Femur (tissue), 1 donor: ENCODE measurements at regions not wholly inside any gene's neighbourhood (a gene's known extent, or its start where the extent isn't known, plus 50 kb on each side); places are given as distances from the start of the nearest gene placed in this dataset.
A peak's percentile ranks its signal among the peaks of the same experiment; 100 is the strongest.
"Not testable (repeated sequence)": the region's sequence is repeated elsewhere in the genome, so short reads cannot be mapped to it uniquely, and the experiment has no call there.

ENCODE experiments used
- DNase-seq: peaks from one replicate; pipeline ENCODE4 v3.0.0-alpha.2; 2017

GRCh38 chr2:191476901-191477300 lies 201.0 kb upstream of the NABP1 start:
- no peak for DNase-seq

- DNase-seq, result peak; percentile 34
Measured at GRCh38 chr2:191478799-191479679, 198.9 kb upstream of the NABP1 start.

- no peak for DNase-seq
Measured at GRCh38 chr2:191479680-191480023, 198.3 kb upstream of the NABP1 start.

- DNase-seq, result no peak
Measured at GRCh38 chr2:191481305-191482070, 196.4 kb upstream of the NABP1 start.

- no peak for DNase-seq
Measured at GRCh38 chr2:191483117-191483516, 194.8 kb upstream of the NABP1 start.

- no peak for DNase-seq
Measured at GRCh38 chr2:191486584-191487320, 191.2 kb upstream of the NABP1 start.

GRCh38 chr2:191488135-191488534 lies 189.8 kb upstream of the NABP1 start:
- no peak for DNase-seq

GRCh38 chr2:191489177-191489576 lies 188.8 kb upstream of the NABP1 start:
- DNase-seq, result no peak

- no peak for DNase-seq
Measured at GRCh38 chr2:191496838-191497237, 181.1 kb upstream of the NABP1 start.

GRCh38 chr2:191497822-191498221 lies 180.1 kb upstream of the NABP1 start:
- DNase-seq, result no peak

GRCh38 chr2:191499050-191499449 lies 178.9 kb upstream of the NABP1 start:
- DNase-seq, result no peak

GRCh38 chr2:191499874-191500565 lies 177.9 kb upstream of the NABP1 start:
- DNase-seq, result peak; percentile 81

GRCh38 chr2:191500566-191500883 lies 177.4 kb upstream of the NABP1 start:
- no peak for DNase-seq

GRCh38 chr2:191500884-191501560 lies 176.9 kb upstream of the NABP1 start:
- DNase-seq, result peak; percentile 76

- DNase-seq, result no peak
Measured at GRCh38 chr2:191501561-191502168, 176.3 kb upstream of the NABP1 start.

GRCh38 chr2:191506515-191506914 lies 171.4 kb upstream of the NABP1 start:
- DNase-seq, result no peak

GRCh38 chr2:191507252-191507853 lies 170.6 kb upstream of the NABP1 start:
- DNase-seq, result not testable (repeated sequence)

- no peak for DNase-seq
Measured at GRCh38 chr2:191508738-191509137, 169.2 kb upstream of the NABP1 start.

- no peak for DNase-seq
Measured at GRCh38 chr2:191512216-191512835, 165.6 kb upstream of the NABP1 start.

- DNase-seq, result no peak
Measured at GRCh38 chr2:191512874-191513273, 165.1 kb upstream of the NABP1 start.

- no peak for DNase-seq
Measured at GRCh38 chr2:191514613-191515012, 163.3 kb upstream of the NABP1 start.
